ENCODE measurements at regions not wholly inside any gene's neighbourhood (a gene's known extent, or its start where the extent isn't known, plus 50 kb on each side); places are given as distances from the start of the nearest gene placed in this dataset.

GRCh38 chr15:24756101-24756500, 80.5 kb downstream of the NPAP1 start:
- TF ChIP-seq CTCF (IDR thresholded peaks at IDR 0.05) (no peak), SP1 (CRISPR knock-in tag; conservative IDR thresholded peaks at IDR 0.05) (no peak), ATF1 (CRISPR knock-in tag; IDR thresholded peaks at IDR 0.05) (no peak), NFYB (CRISPR knock-in tag; conservative IDR thresholded peaks at IDR 0.05; ENCODE audit: low read depth) (no peak), MAX (CRISPR knock-in tag; IDR thresholded peaks at IDR 0.05) (no peak), FOXJ3 (CRISPR knock-in tag; IDR thresholded peaks at IDR 0.05; ENCODE audit: borderline replicate concordance) (no peak), FOXP4 (CRISPR knock-in tag; IDR thresholded peaks at IDR 0.05) (no peak), ZNF232 (CRISPR knock-in tag; IDR thresholded peaks at IDR 0.05) (no peak), USF1 (CRISPR knock-in tag; IDR thresholded peaks at IDR 0.05) (no peak), JUN (CRISPR knock-in tag; IDR thresholded peaks at IDR 0.05) (no peak)
- TF ChIP-seq, protein P1, sequence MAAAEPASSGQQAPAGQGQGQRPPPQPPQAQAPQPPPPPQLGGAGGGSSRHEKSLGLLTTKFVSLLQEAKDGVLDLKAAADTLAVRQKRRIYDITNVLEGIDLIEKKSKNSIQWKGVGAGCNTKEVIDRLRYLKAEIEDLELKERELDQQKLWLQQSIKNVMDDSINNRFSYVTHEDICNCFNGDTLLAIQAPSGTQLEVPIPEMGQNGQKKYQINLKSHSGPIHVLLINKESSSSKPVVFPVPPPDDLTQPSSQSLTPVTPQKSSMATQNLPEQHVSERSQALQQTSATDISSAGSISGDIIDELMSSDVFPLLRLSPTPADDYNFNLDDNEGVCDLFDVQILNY (CRISPR knock-in tag; IDR thresholded peaks at IDR 0.05): no peak
- TF ChIP-seq, protein P2, sequence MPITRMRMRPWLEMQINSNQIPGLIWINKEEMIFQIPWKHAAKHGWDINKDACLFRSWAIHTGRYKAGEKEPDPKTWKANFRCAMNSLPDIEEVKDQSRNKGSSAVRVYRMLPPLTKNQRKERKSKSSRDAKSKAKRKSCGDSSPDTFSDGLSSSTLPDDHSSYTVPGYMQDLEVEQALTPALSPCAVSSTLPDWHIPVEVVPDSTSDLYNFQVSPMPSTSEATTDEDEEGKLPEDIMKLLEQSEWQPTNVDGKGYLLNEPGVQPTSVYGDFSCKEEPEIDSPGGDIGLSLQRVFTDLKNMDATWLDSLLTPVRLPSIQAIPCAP (CRISPR knock-in tag; IDR thresholded peaks at IDR 0.05): no peak
- TF ChIP-seq, protein P3, sequence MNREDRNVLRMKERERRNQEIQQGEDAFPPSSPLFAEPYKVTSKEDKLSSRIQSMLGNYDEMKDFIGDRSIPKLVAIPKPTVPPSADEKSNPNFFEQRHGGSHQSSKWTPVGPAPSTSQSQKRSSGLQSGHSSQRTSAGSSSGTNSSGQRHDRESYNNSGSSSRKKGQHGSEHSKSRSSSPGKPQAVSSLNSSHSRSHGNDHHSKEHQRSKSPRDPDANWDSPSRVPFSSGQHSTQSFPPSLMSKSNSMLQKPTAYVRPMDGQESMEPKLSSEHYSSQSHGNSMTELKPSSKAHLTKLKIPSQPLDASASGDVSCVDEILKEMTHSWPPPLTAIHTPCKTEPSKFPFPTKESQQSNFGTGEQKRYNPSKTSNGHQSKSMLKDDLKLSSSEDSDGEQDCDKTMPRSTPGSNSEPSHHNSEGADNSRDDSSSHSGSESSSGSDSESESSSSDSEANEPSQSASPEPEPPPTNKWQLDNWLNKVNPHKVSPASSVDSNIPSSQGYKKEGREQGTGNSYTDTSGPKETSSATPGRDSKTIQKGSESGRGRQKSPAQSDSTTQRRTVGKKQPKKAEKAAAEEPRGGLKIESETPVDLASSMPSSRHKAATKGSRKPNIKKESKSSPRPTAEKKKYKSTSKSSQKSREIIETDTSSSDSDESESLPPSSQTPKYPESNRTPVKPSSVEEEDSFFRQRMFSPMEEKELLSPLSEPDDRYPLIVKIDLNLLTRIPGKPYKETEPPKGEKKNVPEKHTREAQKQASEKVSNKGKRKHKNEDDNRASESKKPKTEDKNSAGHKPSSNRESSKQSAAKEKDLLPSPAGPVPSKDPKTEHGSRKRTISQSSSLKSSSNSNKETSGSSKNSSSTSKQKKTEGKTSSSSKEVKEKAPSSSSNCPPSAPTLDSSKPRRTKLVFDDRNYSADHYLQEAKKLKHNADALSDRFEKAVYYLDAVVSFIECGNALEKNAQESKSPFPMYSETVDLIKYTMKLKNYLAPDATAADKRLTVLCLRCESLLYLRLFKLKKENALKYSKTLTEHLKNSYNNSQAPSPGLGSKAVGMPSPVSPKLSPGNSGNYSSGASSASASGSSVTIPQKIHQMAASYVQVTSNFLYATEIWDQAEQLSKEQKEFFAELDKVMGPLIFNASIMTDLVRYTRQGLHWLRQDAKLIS (CRISPR knock-in tag; IDR thresholded peaks at IDR 0.05; ENCODE audit: borderline replicate concordance): no peak
